ENCODE measurements at regions not wholly inside any gene's neighbourhood (a gene's known extent, or its start where the extent isn't known, plus 50 kb on each side); places are given as distances from the start of the nearest gene placed in this dataset.

GRCh38 chr18:33841221-33841967 is 263.4 kb downstream of the ASXL3 start:
- no peaks in the 10 kb centered on the region for H3K36me3 ChIP-seq
- no peaks in the 10 kb centered on the region for H3K27me3 ChIP-seq
- H3K27ac ChIP-seq = no peak overlapping the region
- no peak overlapping the region for H3K4me3 ChIP-seq
- no peaks in the 10 kb centered on the region for H3K9me3 ChIP-seq
- 83 to 87% (median 86%) methylated on average over 6 of the region's 6 CpGs for WGBS, 3 donors
- no peaks in the 10 kb centered on the region for H3K4me1 ChIP-seq (ENCODE audit: insufficient read depth)
- TF ChIP-seq CTCF (IDR thresholded peaks at IDR 0.05) (no peak), POLR2A (IDR thresholded peaks at IDR 0.05) (no peak), EP300 (IDR thresholded peaks at IDR 0.05) (no peak)
- DNase-seq = no peak
- intact Hi-C loops (cut with DNase I) = no loop called here

DNA sequence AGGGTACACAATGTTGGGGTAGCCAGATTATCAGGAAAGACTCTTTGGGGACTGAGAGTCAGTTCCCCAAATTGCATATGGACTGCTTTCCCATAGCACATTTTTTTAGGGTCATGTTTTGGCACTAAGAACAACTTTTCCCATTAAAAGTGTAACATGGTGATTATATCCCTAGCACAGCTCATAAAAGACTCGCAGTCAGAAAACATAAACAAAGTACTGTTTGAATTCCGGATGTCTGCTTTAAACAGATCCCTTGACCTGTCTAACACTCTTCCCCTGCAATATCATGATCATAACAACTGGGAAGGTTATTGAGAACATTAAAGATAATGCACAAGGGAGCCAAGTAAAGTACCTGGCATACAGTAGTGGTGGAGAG is 262.2 kb downstream of the ASXL3 start:
- WGBS, 3 donors = 6 to 16% (median 8%) methylated on average over 2 of the region's 2 CpGs
- no peaks in the 10 kb centered on the region for H3K9me3 ChIP-seq
- no peak overlapping the region for H3K27ac ChIP-seq

DNA sequence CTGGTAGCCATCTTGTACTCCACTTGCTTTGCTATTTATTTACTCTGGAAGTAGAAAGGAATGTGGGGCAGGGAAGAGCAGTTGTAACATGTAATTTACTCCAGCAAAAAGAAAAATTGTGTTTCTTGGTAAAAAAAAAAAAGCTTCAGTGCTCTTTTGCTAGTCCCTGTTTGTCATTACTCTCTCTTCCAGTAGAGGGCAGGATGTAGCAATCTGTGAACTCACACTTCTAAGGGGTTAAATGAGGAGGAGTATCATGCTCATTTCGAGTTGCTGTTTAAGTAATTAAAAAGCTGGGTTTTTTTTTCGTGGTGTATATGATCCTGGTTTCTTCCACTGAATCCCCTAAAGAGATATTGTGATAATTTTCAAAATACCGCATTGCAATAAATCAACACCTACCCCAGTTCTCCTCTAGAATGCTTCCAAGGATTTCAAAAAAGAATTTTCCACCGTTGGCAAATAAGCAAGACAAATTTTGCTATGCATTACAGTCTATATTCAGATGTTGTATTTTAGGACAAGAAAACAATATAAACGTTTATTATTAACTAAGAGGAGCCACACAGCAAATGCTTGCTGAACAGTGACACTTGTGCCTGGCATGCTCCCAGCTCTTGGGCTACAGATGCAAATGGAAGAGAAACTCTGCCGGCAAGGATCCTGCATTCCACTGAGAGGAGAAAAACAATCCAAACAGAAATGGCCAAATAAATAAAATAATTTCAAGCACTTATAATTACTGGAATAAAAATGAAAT is 261.6 kb downstream of the ASXL3 start:
- intact Hi-C loops (cut with DNase I) = no loop called here
- H3K27ac ChIP-seq = no peak overlapping the region
- H3K9me3 ChIP-seq = no peaks in the 10 kb centered on the region
- TF ChIP-seq POLR2A (IDR thresholded peaks at IDR 0.05) (no peak), EP300 (IDR thresholded peaks at IDR 0.05) (no peak), CTCF (IDR thresholded peaks at IDR 0.05) (no peak)
- no peaks in the 10 kb centered on the region for H3K36me3 ChIP-seq
- no peaks in the 10 kb centered on the region for H3K27me3 ChIP-seq
- no peaks in the 10 kb centered on the region for H3K4me1 ChIP-seq (ENCODE audit: insufficient read depth)
- DNase-seq = no peak
- H3K4me3 ChIP-seq = no peak overlapping the region
- WGBS, 3 donors = 7 to 11% (median 7%) methylated on average over 6 of the region's 6 CpGs

More for the DNA sequence above, 262.2 kb downstream of the ASXL3 start:
- Histone ChIP-seq H3K27me3 (no peaks in the 10 kb centered on the region), H3K4me1 (ENCODE audit: insufficient read depth) (no peaks in the 10 kb centered on the region), H3K4me3 (no peak overlapping the region), H3K36me3 (no peaks in the 10 kb centered on the region)
- TF ChIP-seq POLR2A (IDR thresholded peaks at IDR 0.05) (no peak), CTCF (IDR thresholded peaks at IDR 0.05) (no peak), EP300 (IDR thresholded peaks at IDR 0.05) (no peak)
- intact Hi-C loops (cut with DNase I) = no loop called here
- DNase-seq = no peak

- Histone ChIP-seq H3K27me3 (no peaks in the 10 kb centered on the region), H3K9me3 (no peaks in the 10 kb centered on the region), H3K4me1 (ENCODE audit: insufficient read depth) (no peaks in the 10 kb centered on the region), H3K36me3 (no peaks in the 10 kb centered on the region), H3K4me3 (no peak overlapping the region), H3K27ac (no peak overlapping the region)
- intact Hi-C loops (cut with DNase I) = no loop called here
- WGBS, 3 donors = 96 to 100% (median 96%) methylated on average over 1 of the region's 1 CpG
- TF ChIP-seq POLR2A (IDR thresholded peaks at IDR 0.05) (no peak), CTCF (IDR thresholded peaks at IDR 0.05) (no peak), EP300 (IDR thresholded peaks at IDR 0.05) (no peak)
- DNase-seq = no peak
These were observed 260.0 kb downstream of the ASXL3 start for GRCh38 chr18:33838054-33838453.

Data from ovary (tissue), 7 donors.